HG02798 (cell line): ENCODE measurements at regions not wholly inside any gene's neighbourhood (a gene's known extent, or its start where the extent isn't known, plus 50 kb on each side); places are given as distances from the start of the nearest gene placed in this dataset.
A peak's percentile ranks its signal among the peaks of the same experiment; 100 is the strongest.
"Not testable (repeated sequence)": the region's sequence is repeated elsewhere in the genome, so short reads cannot be mapped to it uniquely, and the experiment has no call there.

Experiments used
- ATAC-seq: cut with Tn5 transposase; IDR thresholded peaks from one replicate; pipeline ENCODE4 v1.9.1; 2021; ENCODE audit warnings: mild to moderate bottlenecking; ENCODE audit not compliant: unreplicated experiment, poor library complexity

DNA sequence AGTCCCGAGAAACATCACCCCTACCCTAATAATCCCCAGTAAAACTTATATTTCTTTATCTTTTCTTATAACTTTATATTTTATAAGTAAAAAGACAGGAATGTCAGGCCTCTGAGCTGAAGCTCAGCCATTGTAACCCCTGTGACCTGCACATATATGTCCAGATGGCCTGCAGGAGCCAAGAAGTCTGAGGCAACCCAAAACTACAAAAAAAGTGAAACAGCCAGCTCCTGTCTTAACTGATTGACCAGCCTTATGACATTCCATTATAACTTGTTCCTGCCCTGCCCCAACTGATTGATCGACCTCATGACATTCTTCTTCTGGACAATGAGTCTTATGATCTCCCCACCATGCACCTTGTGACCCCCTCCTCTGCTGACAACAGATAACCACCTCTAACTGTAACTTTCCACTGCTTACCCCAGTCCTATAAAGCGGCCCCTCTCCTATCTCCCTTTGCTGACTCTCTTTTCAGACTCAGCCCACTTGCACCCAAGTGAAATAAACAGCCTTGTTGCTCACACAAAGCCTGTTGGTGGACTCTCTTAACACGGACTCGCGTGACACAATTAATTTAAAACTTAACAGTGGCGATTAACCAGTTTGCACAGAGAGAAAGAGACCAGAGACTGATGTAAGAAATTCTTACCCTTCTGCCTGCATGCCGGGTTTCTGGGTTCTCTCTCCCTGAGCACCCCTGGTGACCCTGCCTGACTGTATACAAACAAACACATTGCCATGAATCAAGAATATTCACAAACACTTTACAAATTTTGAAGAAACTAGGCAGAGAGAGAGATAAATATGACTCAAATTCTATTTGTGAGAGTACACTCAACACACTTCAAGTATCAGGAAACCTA, 1109.2 kb upstream of the TMEM132C start:
- not testable (repeated sequence) for ATAC-seq

DNA sequence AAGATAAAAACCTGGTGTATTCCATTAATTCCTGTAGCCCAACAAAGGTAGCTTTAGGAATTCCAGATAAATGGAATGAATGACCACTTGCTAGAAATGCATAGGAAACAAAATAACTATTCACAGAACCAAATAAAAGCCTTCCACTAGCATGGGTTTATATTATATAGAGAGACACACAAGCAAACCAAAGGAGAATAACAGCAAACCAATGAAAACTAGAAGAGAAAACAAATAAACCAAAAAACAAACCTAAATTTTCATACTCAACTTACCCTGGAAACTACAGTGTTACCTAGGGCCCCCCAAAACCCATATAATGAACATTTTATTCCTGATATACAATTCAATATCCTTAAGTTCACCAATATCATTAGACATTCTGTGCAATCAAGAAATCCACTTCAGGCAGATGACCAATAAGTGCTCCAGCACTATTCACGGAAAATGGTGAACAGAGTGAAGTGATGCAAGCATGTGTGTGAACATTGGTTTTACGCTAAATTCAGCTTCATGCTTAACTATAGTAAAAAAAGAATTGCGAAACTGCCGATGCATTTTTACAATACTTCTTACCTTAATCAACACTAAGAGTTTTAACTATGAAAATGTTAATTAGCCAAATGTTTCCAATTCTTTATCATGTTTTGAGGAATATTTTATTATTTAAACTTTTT, 1108.4 kb upstream of the TMEM132C start:
- no peak for ATAC-seq

DNA sequence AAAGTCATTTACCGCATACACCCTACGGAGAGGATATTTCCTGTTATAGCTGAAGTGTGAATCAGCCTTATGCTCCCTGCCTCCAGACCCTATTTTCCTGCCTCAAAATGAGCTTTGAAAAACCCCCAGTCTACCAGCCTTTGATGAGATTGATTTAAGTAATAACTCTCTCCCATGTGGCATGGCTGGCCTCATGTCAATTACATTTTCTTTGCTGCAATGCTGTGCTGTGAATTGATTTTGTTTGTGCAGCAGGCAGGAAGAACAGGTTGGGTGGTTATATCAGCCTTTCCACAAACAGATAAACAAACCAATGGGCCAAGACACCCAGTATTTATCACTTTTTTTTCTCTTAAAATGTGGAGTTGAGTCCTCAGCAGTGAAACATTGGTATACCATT, 1105.5 kb upstream of the TMEM132C start:
- no peak for ATAC-seq

DNA sequence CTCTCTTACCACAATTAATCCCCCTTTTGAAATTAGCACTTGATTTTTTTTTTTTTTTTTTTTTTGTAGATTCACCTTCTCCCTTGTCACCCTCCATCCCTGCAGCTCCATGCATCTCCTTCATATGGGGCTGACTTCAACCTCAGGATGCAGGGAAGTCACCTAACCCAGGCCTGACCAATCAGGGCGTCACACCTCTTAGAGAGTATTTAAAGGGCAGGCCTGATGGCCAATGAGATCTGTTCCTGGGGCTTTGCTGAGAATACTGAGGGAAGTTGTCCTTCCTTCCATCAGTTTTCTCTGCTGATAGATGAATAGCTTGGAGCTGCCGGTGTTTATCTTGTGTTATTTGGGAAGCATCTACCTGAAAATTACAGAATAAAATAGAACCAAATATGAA, 1104.7 kb upstream of the TMEM132C start:
- no peak for ATAC-seq

DNA sequence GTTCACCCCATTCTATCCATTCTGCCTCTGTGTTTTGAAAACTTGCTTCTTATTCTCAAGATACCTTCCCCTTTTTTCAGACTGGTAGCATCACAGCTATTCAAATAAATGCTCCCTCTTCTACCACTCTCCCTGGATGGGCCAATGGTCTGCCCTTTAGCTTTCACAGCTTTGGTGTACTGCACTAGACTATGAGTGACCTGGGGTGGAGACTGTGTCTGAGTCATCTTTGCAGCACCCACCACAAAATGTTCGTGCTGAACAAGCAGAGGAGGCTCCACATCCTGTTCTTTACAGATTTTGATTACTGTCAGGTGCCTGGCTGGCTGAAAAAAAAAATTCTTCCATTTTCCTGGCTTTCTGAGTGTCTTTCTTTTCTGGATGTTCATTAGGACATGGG, 1104.1 kb upstream of the TMEM132C start:
- ATAC-seq = peak; percentile 67

DNA sequence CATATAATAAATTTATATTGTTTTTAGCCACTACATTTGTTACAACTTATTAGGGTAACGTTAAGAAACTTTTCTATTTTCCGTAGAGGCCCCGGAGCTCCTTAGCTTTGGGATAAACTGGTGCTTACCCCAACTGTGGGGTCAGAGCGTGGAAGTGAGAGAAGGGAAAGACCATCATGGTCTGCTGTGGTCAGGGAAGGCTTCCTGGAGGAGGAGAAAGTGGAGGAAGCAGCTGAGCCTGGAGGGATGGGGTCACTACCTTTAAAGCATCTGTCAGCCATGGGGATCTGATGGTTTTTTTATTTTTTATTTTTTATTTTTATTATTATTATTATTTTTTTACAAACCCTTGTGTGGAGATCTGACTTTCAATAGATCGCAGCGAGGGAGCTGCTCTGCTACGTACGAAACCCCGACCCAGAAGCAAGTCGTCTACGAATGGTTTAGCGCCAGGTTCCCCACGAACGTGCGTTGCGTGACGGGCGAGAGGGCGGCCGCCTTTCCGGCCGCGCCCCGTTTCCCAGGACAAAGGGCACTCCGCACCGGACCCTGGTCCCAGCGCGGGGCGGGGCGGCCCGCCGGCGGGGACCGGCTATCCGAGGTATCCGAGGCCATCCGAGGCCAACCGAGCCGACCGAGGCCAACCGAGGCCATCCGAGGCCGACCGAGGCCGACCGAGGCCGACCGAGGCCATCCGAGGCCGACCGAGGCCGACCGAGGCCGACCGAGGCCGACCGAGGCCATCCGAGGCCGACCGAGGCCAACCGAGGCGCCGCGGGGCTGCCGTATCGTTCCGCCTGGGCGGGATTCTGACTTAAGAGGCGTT, 1101.2 kb upstream of the TMEM132C start:
- peak; percentile 83 for ATAC-seq

DNA sequence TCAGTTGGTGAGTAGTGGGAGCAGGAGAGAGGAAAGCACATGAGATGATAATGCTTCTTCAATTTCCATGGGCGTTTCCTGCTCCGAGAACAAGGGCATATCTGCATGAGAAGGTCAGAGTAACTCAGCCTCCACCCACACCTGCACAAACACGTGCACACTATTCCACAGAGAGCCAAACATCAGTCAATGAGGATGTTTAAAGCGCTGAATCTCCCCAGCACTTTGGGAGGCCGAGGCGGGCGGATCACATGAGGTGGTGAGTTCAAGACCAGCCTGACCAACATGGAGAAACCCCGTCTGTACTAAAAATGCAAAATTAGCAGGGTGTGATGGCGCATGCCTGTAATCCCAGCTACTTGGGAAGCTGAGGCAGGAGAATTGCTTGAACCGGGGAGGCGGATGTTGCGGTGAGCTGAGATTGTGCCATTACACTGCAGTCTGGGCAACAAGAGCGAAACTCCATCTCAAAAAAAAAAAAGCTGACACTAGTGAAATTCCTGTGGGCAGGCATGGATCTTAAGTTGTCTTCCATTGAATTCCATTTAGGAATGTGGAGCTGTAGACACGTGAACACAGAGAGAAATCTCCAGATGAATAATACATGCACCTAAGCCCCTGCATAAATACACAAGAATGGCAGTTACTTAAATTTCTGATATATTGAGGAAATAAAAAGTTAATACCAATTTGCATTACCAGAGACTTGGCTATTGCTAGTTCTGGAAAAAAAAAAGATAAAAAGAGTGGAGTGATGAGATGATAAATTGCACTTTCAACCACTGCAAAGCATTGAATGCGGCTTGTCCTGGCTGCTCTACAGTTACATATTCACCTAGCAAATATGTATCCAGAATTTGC, 1097.4 kb upstream of the TMEM132C start:
- ATAC-seq = no peak

DNA sequence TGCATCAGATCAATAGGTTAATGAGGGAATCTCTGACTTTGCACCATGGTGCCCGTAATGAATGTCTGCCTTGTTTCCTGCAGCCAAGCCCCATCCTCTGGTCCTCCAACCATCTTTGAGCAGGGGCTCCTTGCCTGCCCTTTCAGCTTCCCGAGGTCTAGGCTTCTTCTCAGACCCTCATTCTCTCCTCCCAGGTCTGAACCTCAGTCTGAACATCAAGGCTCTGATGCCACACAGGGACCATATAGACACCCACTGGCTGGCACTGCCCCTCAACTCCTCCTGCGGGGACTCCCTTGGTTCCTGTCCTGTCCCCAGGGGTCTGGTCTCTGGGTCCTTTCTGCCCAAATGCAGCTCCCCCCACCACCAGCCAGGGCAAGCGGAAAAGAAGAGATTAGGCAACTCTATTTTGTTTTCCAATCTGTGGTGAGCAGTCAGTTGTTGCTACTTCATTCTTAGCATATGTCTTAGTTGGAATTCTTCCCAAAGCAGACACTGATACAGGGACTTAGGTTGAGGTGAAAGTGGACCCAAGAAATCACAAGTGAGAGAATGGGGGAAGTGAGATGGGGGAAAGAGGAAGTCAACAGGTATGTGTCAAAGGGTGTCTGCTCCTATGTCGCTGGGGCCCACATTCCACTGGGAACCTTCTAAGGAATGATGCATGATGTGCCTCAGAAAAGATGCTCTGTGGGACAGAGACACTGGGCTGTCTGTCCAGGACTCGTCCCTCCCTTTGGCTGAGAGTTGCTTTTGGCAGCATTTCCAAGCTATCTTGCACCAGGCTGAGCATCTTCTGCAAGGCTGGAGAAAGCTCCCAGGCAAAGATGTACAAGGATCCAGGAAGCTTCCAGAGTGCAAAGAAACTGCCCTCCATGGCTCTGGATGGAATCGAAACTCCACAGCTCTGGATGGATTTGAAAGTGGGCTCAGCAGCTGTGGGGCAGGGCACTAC, 1096.5 kb upstream of the TMEM132C start:
- ATAC-seq = no peak

DNA sequence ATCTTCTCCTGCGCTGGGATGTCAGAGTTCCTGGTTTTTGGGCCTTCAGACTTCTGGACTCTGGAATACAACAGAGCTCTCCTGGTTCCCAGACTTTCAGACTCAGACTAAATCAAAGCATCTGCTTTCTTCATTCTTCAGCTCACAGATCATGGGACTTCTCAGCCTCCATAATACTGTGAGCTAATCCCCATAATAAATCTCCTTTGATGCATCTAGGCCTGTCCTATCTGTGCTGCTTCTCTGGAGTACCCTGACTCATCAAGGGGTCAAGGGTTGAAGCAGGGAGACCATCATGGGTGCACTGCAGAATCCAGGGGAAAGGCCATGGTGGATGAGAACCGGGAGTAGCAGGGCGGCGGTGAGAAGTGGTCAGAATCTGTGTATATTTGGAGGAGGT, 1094.1 kb upstream of the TMEM132C start:
- ATAC-seq = no peak

DNA sequence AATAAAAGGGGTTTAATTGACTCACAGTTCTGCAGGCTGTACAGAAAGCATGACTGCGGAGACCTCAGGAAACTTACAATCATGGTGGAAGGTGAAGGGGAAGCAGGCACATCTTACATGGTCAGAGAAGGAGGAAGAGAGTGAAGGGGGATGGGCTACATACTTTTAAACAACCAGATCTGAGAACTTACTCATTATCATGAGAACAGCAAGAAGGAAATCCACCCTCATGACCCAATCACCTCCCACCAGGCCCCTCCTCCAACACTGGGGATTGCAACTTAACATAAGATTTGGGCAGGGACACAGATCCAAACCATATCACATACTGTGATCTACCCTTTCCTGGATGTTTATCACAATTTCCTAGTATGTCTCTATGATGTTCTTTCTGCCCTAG, 1093.0 kb upstream of the TMEM132C start:
- ATAC-seq = not testable (repeated sequence)

DNA sequence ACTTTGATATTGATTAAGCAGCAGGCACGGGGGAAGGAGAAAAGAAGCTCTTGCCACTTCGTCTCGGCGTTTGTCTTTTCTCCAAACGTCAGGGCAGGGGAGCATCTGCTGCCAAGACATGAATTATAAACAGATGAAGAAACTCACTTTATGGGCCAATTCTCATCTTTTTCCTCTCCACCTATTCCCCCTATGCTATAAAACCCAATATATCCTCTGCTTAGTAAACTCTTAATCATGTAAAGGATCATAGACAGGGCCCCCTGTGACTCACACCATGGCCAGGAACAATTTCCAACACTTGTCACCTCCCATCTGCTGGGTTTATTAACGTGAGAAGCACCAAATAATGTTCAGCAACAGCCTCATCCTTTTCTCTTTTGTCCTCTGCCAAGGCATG, 1092.1 kb upstream of the TMEM132C start:
- no peak for ATAC-seq

DNA sequence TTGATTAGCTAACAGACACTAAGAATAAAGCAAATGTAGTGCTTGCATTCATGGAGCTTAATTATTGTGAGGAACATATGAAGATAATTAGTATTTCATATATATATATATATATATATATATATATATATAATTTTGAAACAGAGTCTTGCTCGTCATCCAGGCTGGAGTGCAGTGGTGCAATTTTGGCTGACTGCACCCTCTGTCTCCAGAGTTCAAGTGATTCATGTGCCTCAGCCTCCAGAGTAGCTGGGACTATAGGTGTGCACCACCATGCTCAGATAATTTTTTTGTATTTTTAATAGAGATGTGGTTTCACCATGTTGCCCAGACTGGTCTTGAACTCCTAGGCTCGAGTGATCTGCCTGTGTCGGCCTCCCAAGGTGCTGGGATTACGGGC, 1091.6 kb upstream of the TMEM132C start:
- ATAC-seq = no peak

DNA sequence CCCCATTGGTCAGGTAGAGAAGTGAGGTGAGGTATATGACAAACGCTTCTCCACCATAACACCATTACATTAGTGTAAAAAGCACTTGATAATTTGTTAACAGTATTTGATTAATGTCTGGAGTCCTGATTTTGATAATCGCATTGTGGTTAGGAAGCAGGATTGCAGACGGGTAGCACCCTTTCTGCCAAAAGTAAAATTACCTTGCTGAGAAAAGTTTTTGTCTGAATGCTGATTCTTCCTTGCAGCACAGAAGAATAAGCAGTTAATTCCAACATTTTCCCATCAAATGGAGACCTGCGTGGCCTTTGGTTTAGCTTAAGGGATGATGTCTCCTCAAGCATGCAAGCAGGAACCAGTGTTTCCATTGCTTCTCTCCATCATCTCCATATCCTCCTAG, 1090.2 kb upstream of the TMEM132C start:
- no peak for ATAC-seq

DNA sequence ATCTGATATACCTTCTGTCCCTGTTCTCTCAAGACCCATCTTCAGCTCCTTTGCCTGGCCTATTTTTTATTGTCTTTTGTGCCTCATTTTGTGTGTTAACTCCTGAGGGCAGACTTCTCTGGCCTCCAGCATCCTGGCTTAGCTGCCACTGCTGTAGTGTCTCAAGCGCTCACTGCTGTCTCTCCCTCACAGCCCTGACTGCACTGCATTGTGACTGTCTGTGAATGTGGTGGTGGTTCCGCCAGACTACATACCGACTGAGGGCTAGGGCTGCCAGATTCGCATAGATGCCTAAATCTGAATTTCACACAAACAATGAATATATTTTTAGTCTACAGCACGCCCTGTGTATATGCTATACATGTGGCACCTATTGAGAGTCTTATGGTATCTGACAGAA, 1088.9 kb upstream of the TMEM132C start:
- no peak for ATAC-seq

DNA sequence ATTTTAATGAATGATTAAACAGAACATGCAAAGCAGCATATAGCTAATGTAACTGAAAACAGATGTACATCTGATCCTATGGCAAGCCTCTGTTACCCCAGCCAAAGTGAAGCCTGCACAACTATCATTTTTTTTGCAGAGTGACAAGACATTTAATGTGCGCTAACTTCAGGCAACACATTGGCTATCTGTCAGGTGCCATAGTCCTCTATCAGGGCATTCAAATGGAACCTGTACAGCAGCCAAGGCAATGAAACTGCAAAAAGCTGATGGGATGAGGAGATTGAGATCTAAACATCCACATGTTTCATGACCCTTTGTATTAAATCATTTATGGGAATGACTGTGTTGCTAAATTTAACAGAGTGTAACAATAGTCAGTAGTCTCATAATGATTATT, 1088.5 kb upstream of the TMEM132C start:
- ATAC-seq = no peak

DNA sequence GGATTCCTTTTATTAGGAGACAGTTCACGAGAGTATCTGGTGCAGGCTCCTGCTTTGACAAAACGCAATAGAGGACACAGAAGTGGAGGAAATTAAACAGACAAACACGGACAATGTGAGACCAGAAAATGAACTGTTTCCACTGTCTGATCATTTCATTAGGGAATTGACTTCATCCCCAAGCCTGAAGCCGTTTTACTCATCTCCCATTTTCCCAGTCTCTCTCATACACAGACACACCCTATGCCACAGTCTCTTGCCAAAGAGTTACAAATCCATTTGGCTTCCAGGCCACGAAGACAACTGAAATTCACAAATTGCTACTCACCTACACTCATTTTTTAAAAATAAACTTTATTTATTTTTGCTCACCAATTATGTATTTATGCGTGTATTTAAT, 1087.8 kb upstream of the TMEM132C start:
- no peak for ATAC-seq

DNA sequence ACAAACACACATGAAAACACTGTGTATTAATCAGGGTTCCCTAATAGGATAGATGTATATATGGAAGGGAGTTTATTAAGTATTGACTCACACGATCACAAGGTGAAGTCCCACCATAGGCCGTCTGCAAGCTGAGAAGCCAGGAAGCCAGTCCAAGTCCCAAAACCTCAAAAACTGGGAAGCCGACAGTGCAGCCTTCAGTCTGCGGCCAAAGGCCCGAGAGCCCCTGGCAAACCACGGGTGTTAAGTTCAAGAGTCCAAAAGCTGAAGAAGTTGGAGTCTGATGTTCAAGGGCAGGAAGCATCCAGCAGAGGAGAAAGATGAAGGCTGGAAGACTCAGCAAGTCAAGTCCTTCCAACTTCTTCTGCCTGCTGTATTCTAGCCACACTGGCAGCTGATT, 1085.0 kb upstream of the TMEM132C start:
- no peak for ATAC-seq

DNA sequence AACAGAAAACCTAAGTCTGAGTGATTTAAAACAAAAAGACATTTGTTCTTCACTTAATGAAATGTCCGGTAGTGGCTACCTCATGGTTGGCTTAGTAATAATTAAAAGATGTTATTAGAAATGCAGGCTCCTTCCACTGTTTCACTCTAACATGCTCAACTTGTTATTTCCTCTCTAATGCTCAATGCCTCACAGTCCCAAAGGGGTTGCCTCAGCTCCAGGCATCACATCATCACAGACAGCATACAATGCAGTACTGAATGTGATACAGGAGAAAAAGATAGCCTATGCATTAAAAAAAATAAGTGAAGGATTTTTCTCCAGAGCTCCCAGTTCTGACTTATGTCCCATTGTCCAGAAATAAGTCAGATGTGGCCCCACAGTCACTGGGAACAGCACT, 1077.0 kb upstream of the TMEM132C start:
- no peak for ATAC-seq

DNA sequence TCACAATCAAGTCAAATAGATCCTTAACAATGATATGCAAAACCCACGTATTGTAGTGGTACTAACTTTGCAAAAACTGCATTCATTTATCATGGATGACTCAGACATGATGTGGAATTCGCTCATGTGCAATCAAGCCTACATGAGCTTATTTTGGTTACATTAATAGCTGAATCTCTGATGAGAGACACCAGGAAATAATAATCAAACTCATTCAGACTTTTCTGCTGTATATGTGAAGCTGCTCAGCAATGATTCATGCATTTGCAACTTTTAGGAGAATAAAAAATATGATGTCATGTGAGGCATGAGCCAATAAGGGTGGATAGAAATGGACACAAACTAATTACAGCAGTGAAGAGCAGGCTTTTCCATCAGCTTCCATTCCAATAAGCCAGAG, 1075.8 kb upstream of the TMEM132C start:
- no peak for ATAC-seq
